GM23338 (cell line): ENCODE measurements at regions not wholly inside any gene's neighbourhood (a gene's known extent, or its start where the extent isn't known, plus 50 kb on each side); places are given as distances from the start of the nearest gene placed in this dataset.

Experiments used
- ATAC-seq: fragments of 200-7000 bp; cut with Tn5 transposase; 3 replicates; pipeline ENCODE4 v1.9.1; 2020
- DNase-seq: peaks from one replicate; pipeline ENCODE4 v3.0.0-alpha.2; 2015; ENCODE audit warnings: low spot score
- H2AFZ ChIP-seq: fragments of 200-600 bp; sonication (generic); 2 replicates; pipeline ENCODE4 v1.8.0; 2016; ENCODE audit warnings: antibody characterized with exemption, mild to moderate bottlenecking, moderate library complexity
- H3F3A ChIP-seq: fragments of 200-600 bp; sonication (generic); replicated peaks from 2 replicates; pipeline ENCODE4 v1.8.0; 2017; ENCODE audit warnings: antibody characterized with exemption, mixed run types, low read depth
- H3K27ac ChIP-seq: fragments of 200-600 bp; sonication (generic); 2 replicates; pipeline ENCODE4 v1.6.1; 2016; ENCODE audit warnings: low read depth
- H3K27me3 ChIP-seq: fragments of 200-600 bp; sonication (generic); 2 replicates; pipeline ENCODE4 v1.8.0; 2016; ENCODE audit warnings: mild to moderate bottlenecking, mixed run types, moderate library complexity; ENCODE audit not compliant: insufficient read depth
- H3K36me3 ChIP-seq: fragments of 200-600 bp; sonication (generic); 2 replicates; pipeline ENCODE4 v1.8.0; 2016; ENCODE audit warnings: mild to moderate bottlenecking; ENCODE audit not compliant: insufficient read depth
- H3K4me1 ChIP-seq: fragments of 200-600 bp; sonication (generic); 2 replicates; pipeline ENCODE4 v1.8.0; 2016; ENCODE audit warnings: mild to moderate bottlenecking, moderate library complexity; ENCODE audit not compliant: insufficient read depth
- H3K4me2 ChIP-seq: fragments of 200-600 bp; sonication (generic); 2 replicates; pipeline ENCODE4 v1.7.1; 2017; ENCODE audit warnings: mixed run types
- H3K4me3 ChIP-seq: fragments of 200-600 bp; sonication (generic); 2 replicates; pipeline ENCODE4 v1.6.1; 2016; ENCODE audit warnings: mixed run types
- H3K79me2 ChIP-seq: fragments of 200-600 bp; sonication (generic); replicated peaks from 2 replicates; pipeline ENCODE4 v1.8.0; 2017; ENCODE audit warnings: mild to moderate bottlenecking; ENCODE audit not compliant: insufficient read depth
- H3K9me2 ChIP-seq: fragments of 200-600 bp; sonication (generic); 2 replicates; pipeline ENCODE4 v1.8.0; 2017; ENCODE audit not compliant: insufficient read depth
- H4K20me1 ChIP-seq: fragments of 200-600 bp; sonication (generic); replicated peaks from 2 replicates; pipeline ENCODE4 v1.8.0; 2017; ENCODE audit warnings: mild to moderate bottlenecking; ENCODE audit not compliant: insufficient read depth
- H3K27ac Mint-ChIP-seq: 2 replicates; pipeline ENCODE4 v1.8.0; 2020; ENCODE audit warnings: inconsistent platforms, mild to moderate bottlenecking, moderate library complexity, mixed read lengths
- H3K27me3 Mint-ChIP-seq: 3 replicates; pipeline ENCODE4 v1.8.0; 2022; ENCODE audit warnings: low read depth, mild to moderate bottlenecking, moderate library complexity, mixed read lengths, inconsistent platforms; ENCODE audit not compliant: insufficient read depth, poor library complexity
- H3K36me3 Mint-ChIP-seq: 3 replicates; pipeline ENCODE4 v1.8.0; 2021; ENCODE audit warnings: low read depth, mild to moderate bottlenecking, inconsistent platforms, moderate library complexity, mixed read lengths
- H3K4me1 Mint-ChIP-seq: 3 replicates; pipeline ENCODE4 v1.8.0; 2020; ENCODE audit warnings: mild to moderate bottlenecking, inconsistent platforms, mixed read lengths
- H3K4me3 Mint-ChIP-seq: 3 replicates; pipeline ENCODE4 v1.8.0; 2021; ENCODE audit warnings: moderate library complexity, mild to moderate bottlenecking, inconsistent platforms, mixed read lengths
- H3K9me3 Mint-ChIP-seq: 3 replicates; pipeline ENCODE4 v1.8.0; 2020; ENCODE audit warnings: moderate library complexity, mild to moderate bottlenecking, inconsistent platforms, mixed read lengths
- CREB1 ChIP-seq: fragments of 250-450 bp; sonication (Bioruptor Pico); IDR thresholded peaks from 2 replicates; pipeline ENCODE4 v1.5.0; 2020; ENCODE audit warnings: low read depth, mild to moderate bottlenecking, moderate library complexity
- EZH2 ChIP-seq: fragments of 200-600 bp; sonication (generic); IDR thresholded peaks from one replicate; pipeline ENCODE4 v1.8.0; 2017; ENCODE audit warnings: antibody characterized with exemption, mild to moderate bottlenecking, low read depth; ENCODE audit not compliant: unreplicated experiment
- EZH2phosphoT487 ChIP-seq: fragments of 200-600 bp; sonication (generic); IDR thresholded peaks from one replicate; pipeline ENCODE4 v1.8.1; 2018; ENCODE audit warnings: antibody characterized with exemption; ENCODE audit not compliant: unreplicated experiment
- JUNB ChIP-seq: IDR thresholded peaks from one replicate; pipeline ENCODE4 v1.6.1; 2016; ENCODE audit warnings: antibody characterized with exemption; ENCODE audit not compliant: unreplicated experiment
- NANOG ChIP-seq: IDR thresholded peaks from 2 replicates; pipeline ENCODE4 v1.6.1; 2016; ENCODE audit warnings: antibody characterized with exemption, borderline replicate concordance
- POLR2AphosphoS5 ChIP-seq: IDR thresholded peaks from 2 replicates; pipeline ENCODE4 v1.6.1; 2016; ENCODE audit warnings: antibody characterized with exemption, low read depth
- STAT1 ChIP-seq: IDR thresholded peaks from one replicate; pipeline ENCODE4 v1.6.1; 2016; ENCODE audit warnings: antibody characterized with exemption; ENCODE audit not compliant: unreplicated experiment
- ZNF114 ChIP-seq: fragments of 250-450 bp; sonication (Bioruptor Pico); IDR thresholded peaks from 2 replicates; pipeline ENCODE4 v1.5.0; 2020; ENCODE audit warnings: mild to moderate bottlenecking, moderate library complexity
- ZNF331 ChIP-seq: fragments of 250-450 bp; sonication (Bioruptor Pico); IDR thresholded peaks from 2 replicates; pipeline ENCODE4 v1.5.0; 2020; ENCODE audit warnings: low read depth, mild to moderate bottlenecking, moderate library complexity
- TF ChIP-seq, protein P1 (sequence below), 2 experiments: fragments of 200-600 bp in 1 of 2; sonication (generic) in 1 of 2; conservative IDR thresholded peaks; 2 replicates each; pipeline versions ENCODE4 v1.5.1 to v1.6.1; 2016 to 2017; ENCODE audit warnings: antibody characterized with exemption in 2 of 2, low read depth in 2 of 2, mild to moderate bottlenecking in 2 of 2, moderate library complexity in 1 of 2
- TF ChIP-seq, protein P2 (sequence below): IDR thresholded peaks from one replicate; pipeline ENCODE4 v1.6.1; 2018; ENCODE audit warnings: antibody characterized with exemption; ENCODE audit not compliant: unreplicated experiment
- TF ChIP-seq, protein P3 (sequence below): IDR thresholded peaks from 2 replicates; pipeline ENCODE4 v1.6.1; 2016; ENCODE audit warnings: antibody characterized with exemption
- TF ChIP-seq, protein P4 (sequence below): fragments of 250-450 bp; sonication (Bioruptor Pico); IDR thresholded peaks from 2 replicates; pipeline ENCODE4 v1.5.0; 2020; ENCODE audit warnings: mild to moderate bottlenecking, moderate library complexity

DNA sequence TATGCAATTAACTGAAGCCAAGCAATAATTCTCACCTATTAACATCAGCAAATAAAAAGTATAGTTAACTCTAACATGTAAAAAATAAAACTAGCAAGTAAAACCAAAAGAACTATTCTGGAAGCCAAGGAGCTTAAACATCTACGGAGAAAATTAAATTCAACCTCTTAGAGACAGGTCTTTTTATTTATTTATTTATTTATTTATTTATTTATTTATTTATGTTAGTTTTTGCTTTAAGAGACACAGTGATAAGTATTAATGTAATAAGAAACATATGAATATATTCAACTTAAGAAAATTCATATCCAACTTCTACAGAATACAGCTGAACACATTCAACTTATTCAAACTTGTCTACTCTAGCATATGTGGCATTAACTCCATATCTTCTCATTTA is 472.1 kb upstream of the IZUMO3 start:
- ATAC-seq (no peak), DNase-seq (no peak)
- peaks cover 3% of the 10 kb centered on the region; the same call in 1 of the 3 replicates for H3K36me3 Mint-ChIP-seq
- Histone ChIP-seq H3K27me3 (no peaks in the 10 kb centered on the region), H4K20me1 (no peaks in the 10 kb centered on the region), H2AFZ (no peak overlapping the region), H3F3A (no peaks in the 10 kb centered on the region), H3K27ac (no peak overlapping the region), H3K4me2 (no peak overlapping the region), H3K36me3 (no peaks in the 10 kb centered on the region), H3K9me2 (no peaks in the 10 kb centered on the region; the same call in 1 of the 2 replicates), H3K4me3 (no peak overlapping the region), H3K4me1 (no peaks in the 10 kb centered on the region), H3K79me2 (no peaks in the 10 kb centered on the region)
- H3K27me3 Mint-ChIP-seq: no peaks in the 10 kb centered on the region
- no peaks in the 10 kb centered on the region for H3K4me1 Mint-ChIP-seq
- H3K27ac Mint-ChIP-seq: no peak overlapping the region
- TF ChIP-seq NANOG: no peak
- TF ChIP-seq, protein P1, sequence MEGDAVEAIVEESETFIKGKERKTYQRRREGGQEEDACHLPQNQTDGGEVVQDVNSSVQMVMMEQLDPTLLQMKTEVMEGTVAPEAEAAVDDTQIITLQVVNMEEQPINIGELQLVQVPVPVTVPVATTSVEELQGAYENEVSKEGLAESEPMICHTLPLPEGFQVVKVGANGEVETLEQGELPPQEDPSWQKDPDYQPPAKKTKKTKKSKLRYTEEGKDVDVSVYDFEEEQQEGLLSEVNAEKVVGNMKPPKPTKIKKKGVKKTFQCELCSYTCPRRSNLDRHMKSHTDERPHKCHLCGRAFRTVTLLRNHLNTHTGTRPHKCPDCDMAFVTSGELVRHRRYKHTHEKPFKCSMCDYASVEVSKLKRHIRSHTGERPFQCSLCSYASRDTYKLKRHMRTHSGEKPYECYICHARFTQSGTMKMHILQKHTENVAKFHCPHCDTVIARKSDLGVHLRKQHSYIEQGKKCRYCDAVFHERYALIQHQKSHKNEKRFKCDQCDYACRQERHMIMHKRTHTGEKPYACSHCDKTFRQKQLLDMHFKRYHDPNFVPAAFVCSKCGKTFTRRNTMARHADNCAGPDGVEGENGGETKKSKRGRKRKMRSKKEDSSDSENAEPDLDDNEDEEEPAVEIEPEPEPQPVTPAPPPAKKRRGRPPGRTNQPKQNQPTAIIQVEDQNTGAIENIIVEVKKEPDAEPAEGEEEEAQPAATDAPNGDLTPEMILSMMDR (conservative IDR thresholded peaks at IDR 0.05; ENCODE audit: low read depth in 2 of 2): no peak
- TF ChIP-seq POLR2AphosphoS5: no peak
- TF ChIP-seq STAT1: no peak
- TF ChIP-seq EZH2phosphoT487: no peak
- no peak for TF ChIP-seq ZNF114 (CRISPR knock-in tag)
- TF ChIP-seq, protein P2, sequence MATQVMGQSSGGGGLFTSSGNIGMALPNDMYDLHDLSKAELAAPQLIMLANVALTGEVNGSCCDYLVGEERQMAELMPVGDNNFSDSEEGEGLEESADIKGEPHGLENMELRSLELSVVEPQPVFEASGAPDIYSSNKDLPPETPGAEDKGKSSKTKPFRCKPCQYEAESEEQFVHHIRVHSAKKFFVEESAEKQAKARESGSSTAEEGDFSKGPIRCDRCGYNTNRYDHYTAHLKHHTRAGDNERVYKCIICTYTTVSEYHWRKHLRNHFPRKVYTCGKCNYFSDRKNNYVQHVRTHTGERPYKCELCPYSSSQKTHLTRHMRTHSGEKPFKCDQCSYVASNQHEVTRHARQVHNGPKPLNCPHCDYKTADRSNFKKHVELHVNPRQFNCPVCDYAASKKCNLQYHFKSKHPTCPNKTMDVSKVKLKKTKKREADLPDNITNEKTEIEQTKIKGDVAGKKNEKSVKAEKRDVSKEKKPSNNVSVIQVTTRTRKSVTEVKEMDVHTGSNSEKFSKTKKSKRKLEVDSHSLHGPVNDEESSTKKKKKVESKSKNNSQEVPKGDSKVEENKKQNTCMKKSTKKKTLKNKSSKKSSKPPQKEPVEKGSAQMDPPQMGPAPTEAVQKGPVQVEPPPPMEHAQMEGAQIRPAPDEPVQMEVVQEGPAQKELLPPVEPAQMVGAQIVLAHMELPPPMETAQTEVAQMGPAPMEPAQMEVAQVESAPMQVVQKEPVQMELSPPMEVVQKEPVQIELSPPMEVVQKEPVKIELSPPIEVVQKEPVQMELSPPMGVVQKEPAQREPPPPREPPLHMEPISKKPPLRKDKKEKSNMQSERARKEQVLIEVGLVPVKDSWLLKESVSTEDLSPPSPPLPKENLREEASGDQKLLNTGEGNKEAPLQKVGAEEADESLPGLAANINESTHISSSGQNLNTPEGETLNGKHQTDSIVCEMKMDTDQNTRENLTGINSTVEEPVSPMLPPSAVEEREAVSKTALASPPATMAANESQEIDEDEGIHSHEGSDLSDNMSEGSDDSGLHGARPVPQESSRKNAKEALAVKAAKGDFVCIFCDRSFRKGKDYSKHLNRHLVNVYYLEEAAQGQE: no peak
- TF ChIP-seq, protein P3, sequence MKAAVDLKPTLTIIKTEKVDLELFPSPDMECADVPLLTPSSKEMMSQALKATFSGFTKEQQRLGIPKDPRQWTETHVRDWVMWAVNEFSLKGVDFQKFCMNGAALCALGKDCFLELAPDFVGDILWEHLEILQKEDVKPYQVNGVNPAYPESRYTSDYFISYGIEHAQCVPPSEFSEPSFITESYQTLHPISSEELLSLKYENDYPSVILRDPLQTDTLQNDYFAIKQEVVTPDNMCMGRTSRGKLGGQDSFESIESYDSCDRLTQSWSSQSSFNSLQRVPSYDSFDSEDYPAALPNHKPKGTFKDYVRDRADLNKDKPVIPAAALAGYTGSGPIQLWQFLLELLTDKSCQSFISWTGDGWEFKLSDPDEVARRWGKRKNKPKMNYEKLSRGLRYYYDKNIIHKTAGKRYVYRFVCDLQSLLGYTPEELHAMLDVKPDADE: no peak
- TF ChIP-seq, protein P4, sequence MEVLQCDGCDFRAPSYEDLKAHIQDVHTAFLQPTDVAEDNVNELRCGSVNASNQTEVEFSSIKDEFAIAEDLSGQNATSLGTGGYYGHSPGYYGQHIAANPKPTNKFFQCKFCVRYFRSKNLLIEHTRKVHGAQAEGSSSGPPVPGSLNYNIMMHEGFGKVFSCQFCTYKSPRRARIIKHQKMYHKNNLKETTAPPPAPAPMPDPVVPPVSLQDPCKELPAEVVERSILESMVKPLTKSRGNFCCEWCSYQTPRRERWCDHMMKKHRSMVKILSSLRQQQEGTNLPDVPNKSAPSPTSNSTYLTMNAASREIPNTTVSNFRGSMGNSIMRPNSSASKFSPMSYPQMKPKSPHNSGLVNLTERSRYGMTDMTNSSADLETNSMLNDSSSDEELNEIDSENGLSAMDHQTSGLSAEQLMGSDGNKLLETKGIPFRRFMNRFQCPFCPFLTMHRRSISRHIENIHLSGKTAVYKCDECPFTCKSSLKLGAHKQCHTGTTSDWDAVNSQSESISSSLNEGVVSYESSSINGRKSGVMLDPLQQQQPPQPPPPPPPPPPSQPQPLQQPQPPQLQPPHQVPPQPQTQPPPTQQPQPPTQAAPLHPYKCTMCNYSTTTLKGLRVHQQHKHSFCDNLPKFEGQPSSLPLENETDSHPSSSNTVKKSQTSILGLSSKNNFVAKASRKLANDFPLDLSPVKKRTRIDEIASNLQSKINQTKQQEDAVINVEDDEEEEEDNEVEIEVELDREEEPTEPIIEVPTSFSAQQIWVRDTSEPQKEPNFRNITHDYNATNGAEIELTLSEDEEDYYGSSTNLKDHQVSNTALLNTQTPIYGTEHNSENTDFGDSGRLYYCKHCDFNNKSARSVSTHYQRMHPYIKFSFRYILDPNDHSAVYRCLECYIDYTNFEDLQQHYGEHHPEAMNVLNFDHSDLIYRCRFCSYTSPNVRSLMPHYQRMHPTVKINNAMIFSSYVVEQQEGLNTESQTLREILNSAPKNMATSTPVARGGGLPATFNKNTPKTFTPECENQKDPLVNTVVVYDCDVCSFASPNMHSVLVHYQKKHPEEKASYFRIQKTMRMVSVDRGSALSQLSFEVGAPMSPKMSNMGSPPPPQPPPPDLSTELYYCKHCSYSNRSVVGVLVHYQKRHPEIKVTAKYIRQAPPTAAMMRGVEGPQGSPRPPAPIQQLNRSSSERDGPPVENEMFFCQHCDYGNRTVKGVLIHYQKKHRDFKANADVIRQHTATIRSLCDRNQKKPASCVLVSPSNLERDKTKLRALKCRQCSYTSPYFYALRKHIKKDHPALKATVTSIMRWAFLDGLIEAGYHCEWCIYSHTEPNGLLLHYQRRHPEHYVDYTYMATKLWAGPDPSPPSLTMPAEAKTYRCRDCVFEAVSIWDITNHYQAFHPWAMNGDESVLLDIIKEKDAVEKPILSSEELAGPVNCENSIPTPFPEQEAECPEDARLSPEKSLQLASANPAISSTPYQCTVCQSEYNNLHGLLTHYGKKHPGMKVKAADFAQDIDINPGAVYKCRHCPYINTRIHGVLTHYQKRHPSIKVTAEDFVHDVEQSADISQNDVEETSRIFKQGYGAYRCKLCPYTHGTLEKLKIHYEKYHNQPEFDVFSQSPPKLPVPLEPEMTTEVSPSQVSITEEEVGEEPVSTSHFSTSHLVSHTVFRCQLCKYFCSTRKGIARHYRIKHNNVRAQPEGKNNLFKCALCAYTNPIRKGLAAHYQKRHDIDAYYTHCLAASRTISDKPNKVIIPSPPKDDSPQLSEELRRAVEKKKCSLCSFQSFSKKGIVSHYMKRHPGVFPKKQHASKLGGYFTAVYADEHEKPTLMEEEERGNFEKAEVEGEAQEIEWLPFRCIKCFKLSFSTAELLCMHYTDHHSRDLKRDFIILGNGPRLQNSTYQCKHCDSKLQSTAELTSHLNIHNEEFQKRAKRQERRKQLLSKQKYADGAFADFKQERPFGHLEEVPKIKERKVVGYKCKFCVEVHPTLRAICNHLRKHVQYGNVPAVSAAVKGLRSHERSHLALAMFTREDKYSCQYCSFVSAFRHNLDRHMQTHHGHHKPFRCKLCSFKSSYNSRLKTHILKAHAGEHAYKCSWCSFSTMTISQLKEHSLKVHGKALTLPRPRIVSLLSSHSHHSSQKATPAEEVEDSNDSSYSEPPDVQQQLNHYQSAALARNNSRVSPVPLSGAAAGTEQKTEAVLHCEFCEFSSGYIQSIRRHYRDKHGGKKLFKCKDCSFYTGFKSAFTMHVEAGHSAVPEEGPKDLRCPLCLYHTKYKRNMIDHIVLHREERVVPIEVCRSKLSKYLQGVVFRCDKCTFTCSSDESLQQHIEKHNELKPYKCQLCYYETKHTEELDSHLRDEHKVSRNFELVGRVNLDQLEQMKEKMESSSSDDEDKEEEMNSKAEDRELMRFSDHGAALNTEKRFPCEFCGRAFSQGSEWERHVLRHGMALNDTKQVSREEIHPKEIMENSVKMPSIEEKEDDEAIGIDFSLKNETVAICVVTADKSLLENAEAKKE (CRISPR knock-in tag): no peak
- TF ChIP-seq ZNF331 (CRISPR knock-in tag): no peak
- no peak for TF ChIP-seq CREB1
- TF ChIP-seq EZH2: no peak
- TF ChIP-seq JUNB: no peak
- H3K4me3 Mint-ChIP-seq: no peak overlapping the region
- peaks cover 21% of the 10 kb centered on the region for H3K9me3 Mint-ChIP-seq
